ENCODE measurements at regions not wholly inside any gene's neighbourhood (a gene's known extent, or its start where the extent isn't known, plus 50 kb on each side); places are given as distances from the start of the nearest gene placed in this dataset.
"Not testable (repeated sequence)": the region's sequence is repeated elsewhere in the genome, so short reads cannot be mapped to it uniquely, and the experiment has no call there.

GRCh38 chrX:52261125-52261462 lies 76.4 kb downstream of the MAGED4 start:
- no peak for DNase-seq

- DNase-seq, result peak; percentile 94
Observed at GRCh38 chrX:52261463-52262194, 76.9 kb downstream of the MAGED4 start.

- peak; percentile 2 for DNase-seq
Observed at GRCh38 chrX:52262195-52262546, 77.5 kb downstream of the MAGED4 start.

GRCh38 chrX:52263417-52263816 lies 78.7 kb downstream of the MAGED4 start:
- DNase-seq, result no peak

GRCh38 chrX:52265713-52266112 lies 81.0 kb downstream of the MAGED4 start:
- DNase-seq, result no peak

GRCh38 chrX:52268502-52268901 lies 83.8 kb downstream of the MAGED4 start:
- DNase-seq, result not testable (repeated sequence)

- no peak for DNase-seq
Observed at GRCh38 chrX:52270453-52271116, 85.9 kb downstream of the MAGED4 start.

GRCh38 chrX:52271206-52271605 lies 86.5 kb downstream of the MAGED4 start:
- DNase-seq, result peak; percentile 18

GRCh38 chrX:52277666-52278065 lies 91.2 kb upstream of the XAGE2 start:
- no peak for DNase-seq

- no peak for DNase-seq
Observed at GRCh38 chrX:52280812-52281211, 88.0 kb upstream of the XAGE2 start.

- DNase-seq, result no peak
Observed at GRCh38 chrX:52284865-52285264, 84.0 kb upstream of the XAGE2 start.

- DNase-seq, result not testable (repeated sequence)
Observed at GRCh38 chrX:52298968-52299367, 69.9 kb upstream of the XAGE2 start.

- DNase-seq, result not testable (repeated sequence)
Observed at GRCh38 chrX:52308532-52308931, 60.3 kb upstream of the XAGE2 start.
